ENCODE measurements at regions not wholly inside any gene's neighbourhood (a gene's known extent, or its start where the extent isn't known, plus 50 kb on each side); places are given as distances from the start of the nearest gene placed in this dataset.

- no peaks in the 10 kb centered on the region for H3K27me3 ChIP-seq
- H3K9me3 ChIP-seq: no peaks in the 10 kb centered on the region
- 82 to 89% methylated on average over 8 of the region's 8 CpGs for WGBS, 2 donors
- H3K4me1 ChIP-seq: no peaks in the 10 kb centered on the region
- no peak overlapping the region for H3K27ac ChIP-seq
- no peaks in the 10 kb centered on the region for H3K36me3 ChIP-seq
- no peak overlapping the region for H3K4me3 ChIP-seq (replicated peaks in 1 of 3)
- intact Hi-C loops (cut with DNase I): no loop called here
- TF ChIP-seq CTCF (IDR thresholded peaks at IDR 0.05) (no peak), POLR2A (IDR thresholded peaks at IDR 0.05) (no peak)
- DNase-seq: no peak
These were observed 203.5 kb upstream of the RNF32 start for GRCh38 chr7:156437021-156437614.

DNA sequence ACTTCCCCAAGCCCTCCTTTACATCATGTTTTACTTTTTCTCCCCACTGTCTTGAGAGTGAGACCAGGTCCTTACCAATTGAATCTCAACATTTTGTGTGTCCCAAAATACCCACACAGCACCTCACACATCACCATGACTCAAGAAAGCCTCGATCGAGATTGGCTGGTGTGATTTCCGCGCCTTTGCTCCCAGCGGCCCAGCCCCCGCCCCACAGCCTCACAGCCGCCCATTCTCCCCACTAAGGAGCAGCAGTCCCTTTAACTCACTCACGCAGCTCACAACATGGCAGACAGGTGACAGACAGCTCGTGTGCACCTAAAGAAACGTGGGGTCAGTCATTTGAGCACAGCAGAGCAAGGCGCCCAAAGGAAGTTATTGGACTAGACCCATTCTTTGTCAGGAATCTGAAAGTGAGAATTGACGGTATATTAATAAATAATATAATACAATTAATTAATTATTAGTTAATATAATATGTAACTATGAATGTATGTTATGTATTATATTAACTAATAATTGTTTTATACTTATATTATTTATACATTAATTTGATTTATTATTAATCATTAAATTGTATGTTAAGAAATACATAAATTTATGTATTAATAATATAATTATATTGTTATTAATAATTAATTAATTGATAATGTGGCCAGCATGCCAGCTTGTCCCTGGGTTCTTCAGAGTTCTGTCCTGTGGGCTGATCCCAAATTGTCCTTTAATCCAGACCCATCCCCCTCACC is 204.9 kb upstream of the RNF32 start:
- Histone ChIP-seq H3K4me3 (replicated peaks in 1 of 3) (no peak overlapping the region), H3K4me1 (no peaks in the 10 kb centered on the region), H3K36me3 (no peaks in the 10 kb centered on the region), H3K27ac (no peak overlapping the region), H3K27me3 (no peaks in the 10 kb centered on the region), H3K9me3 (no peaks in the 10 kb centered on the region)
- TF ChIP-seq CTCF (IDR thresholded peaks at IDR 0.05): no peak
- TF ChIP-seq POLR2A (IDR thresholded peaks at IDR 0.05): no peak
- no peak for DNase-seq
- intact Hi-C loops (cut with DNase I): no loop called here
- WGBS, 2 donors: 81 to 88% methylated on average over 12 of the region's 12 CpGs

DNA sequence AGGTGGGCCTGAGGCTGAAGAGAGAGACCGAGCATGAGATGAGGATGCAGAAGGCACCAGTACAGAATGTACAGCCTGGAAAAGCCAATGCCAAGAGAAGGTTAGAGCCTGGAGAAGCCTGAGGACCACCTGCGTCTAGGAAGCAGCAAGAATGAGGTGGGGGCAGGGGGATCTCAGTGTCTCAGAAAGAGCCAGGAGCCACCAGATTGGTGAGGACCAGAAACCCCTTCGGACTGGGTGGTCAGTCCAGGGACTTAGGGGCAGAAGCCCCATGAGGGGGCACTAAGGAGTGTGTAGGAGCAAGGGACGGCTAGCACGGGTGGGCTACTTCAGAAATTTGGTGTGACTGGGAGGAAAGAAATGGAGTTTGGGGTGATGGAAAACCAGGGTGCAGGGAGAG is 205.9 kb upstream of the RNF32 start:
- H3K9me3 ChIP-seq: no peaks in the 10 kb centered on the region
- WGBS, 2 donors: 77 to 92% methylated on average over 5 of the region's 5 CpGs
- DNase-seq: no peak
- H3K36me3 ChIP-seq: no peaks in the 10 kb centered on the region
- no peak overlapping the region for H3K4me3 ChIP-seq (replicated peaks in 1 of 3)
- no peaks in the 10 kb centered on the region for H3K4me1 ChIP-seq
- H3K27me3 ChIP-seq: no peaks in the 10 kb centered on the region
- no peak for TF ChIP-seq CTCF (IDR thresholded peaks at IDR 0.05)
- TF ChIP-seq POLR2A (IDR thresholded peaks at IDR 0.05): no peak
- H3K27ac ChIP-seq: no peak overlapping the region
- intact Hi-C loops (cut with DNase I): no loop called here

DNA sequence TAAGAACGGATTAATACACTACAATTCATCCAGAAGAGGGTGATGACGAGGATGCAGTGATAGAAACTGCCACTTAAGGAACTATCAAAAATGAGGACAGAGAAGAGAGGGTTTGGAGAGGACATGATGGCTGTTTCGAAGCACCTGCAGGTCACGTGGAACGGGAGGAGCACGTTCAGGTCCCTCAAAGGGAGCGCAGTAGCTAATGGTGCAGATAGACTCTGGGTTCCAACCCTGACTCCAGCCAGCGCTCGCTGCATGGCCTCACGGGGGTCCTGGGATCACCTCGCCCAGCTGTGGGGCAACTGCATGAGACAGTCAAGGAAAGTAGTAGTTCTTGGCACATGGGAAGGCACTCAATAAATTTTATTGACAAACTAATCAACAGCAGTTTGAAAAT is 208.6 kb upstream of the RNF32 start:
- H3K4me3 ChIP-seq (replicated peaks in 1 of 3): no peak overlapping the region
- intact Hi-C loops (cut with DNase I): no loop called here
- WGBS, 2 donors: 91% methylated on average over 11 of the region's 11 CpGs

More for the DNA sequence above, 208.6 kb upstream of the RNF32 start:
- Histone ChIP-seq H3K27ac (no peak overlapping the region), H3K27me3 (no peaks in the 10 kb centered on the region), H3K9me3 (no peaks in the 10 kb centered on the region), H3K4me1 (no peaks in the 10 kb centered on the region), H3K36me3 (no peaks in the 10 kb centered on the region)
- TF ChIP-seq POLR2A (IDR thresholded peaks at IDR 0.05) (no peak), CTCF (IDR thresholded peaks at IDR 0.05) (no peak)
- DNase-seq: no peak

Measured in thyroid gland (tissue), 4 donors.